Gastroesophageal sphincter (tissue), 4 donors: ENCODE measurements at regions not wholly inside any gene's neighbourhood (a gene's known extent, or its start where the extent isn't known, plus 50 kb on each side); places are given as distances from the start of the nearest gene placed in this dataset.

Experiments used
- ATAC-seq: fragments of 150-250 bp; one replicate; pipeline ENCODE4 v1.9.1; 2016; ENCODE audit warnings: mild to moderate bottlenecking, moderate library complexity
- H3K27ac ChIP-seq, 4 donors: fragments of 200-600 bp; sonication (generic) in 3 of 4; 1 replicate in 3 of 4; 2 replicates in 1 of 4; pipeline ENCODE4 v1.5.1; 2016 to 2019
- H3K27me3 ChIP-seq: fragments of 200-600 bp; sonication (generic); one replicate; pipeline ENCODE4 v1.5.1; 2019
- H3K36me3 ChIP-seq, 2 donors: fragments of 200-600 bp; sonication (generic); one replicate each; pipeline ENCODE4 v1.5.1; 2019; ENCODE audit warnings: control low read depth in 1 of 2
- H3K4me1 ChIP-seq, 3 donors: fragments of 200-600 bp; sonication (generic); 1 replicate in 2 of 3; 2 replicates in 1 of 3; pipeline ENCODE4 v1.5.1; 2016 to 2019; ENCODE audit warnings: control low read depth in 2 of 3
- H3K4me3 ChIP-seq, 2 donors: fragments of 200-600 bp; sonication (generic); one replicate each; pipeline ENCODE4 v1.5.1; 2019; ENCODE audit warnings: mild to moderate bottlenecking in 1 of 2, moderate library complexity in 1 of 2
- H3K9me3 ChIP-seq, 3 donors: fragments of 200-600 bp; sonication (generic); one replicate each; pipeline ENCODE4 v1.5.1; 2017 to 2019; ENCODE audit warnings: control low read depth in 2 of 3
- CTCF ChIP-seq, 4 experiments: fragments of 200-600 bp in 2 of 4; fragments of 450-650 bp in 2 of 4; sonication (generic) in 1 of 4; IDR thresholded peaks; one replicate each; pipeline ENCODE4 v1.5.1; 2017 to 2019; ENCODE audit warnings: antibody characterized with exemption in 4 of 4, mild to moderate bottlenecking in 2 of 4, moderate library complexity in 2 of 4
- EP300 ChIP-seq: sonication (generic); formaldehyde crosslinking; IDR thresholded peaks from one replicate; pipeline ENCODE4 v1.6.1; 2017; ENCODE audit warnings: antibody characterized with exemption, mild to moderate bottlenecking
- POLR2A ChIP-seq, 2 donors: fragments of 450-650 bp; IDR thresholded peaks; one replicate each; pipeline ENCODE4 v1.6.1; 2017; ENCODE audit warnings: antibody characterized with exemption in 2 of 2, mild to moderate bottlenecking in 2 of 2, moderate library complexity in 1 of 2
- POLR2AphosphoS5 ChIP-seq: sonication (generic); formaldehyde crosslinking; IDR thresholded peaks from one replicate; pipeline ENCODE4 v1.6.1; 2017; ENCODE audit warnings: antibody characterized with exemption
- WGBS, 2 donors: methylation state at CpG; one replicate each; pipeline ENCODE4 v1.1.5; 2018; ENCODE audit warnings: low coverage in 1 of 2; 5-methylcytosine and 5-hydroxymethylcytosine counted together

GRCh38 chr16:60310846-60311445, 1576.8 kb upstream of the GOT2 start:
- Histone ChIP-seq H3K4me3 (no peak overlapping the region), H3K27me3 (no peaks in the 10 kb centered on the region), H3K27ac (no peak overlapping the region), H3K9me3 (peaks cover 0 to 6% (median 0%) of the 10 kb centered on the region in 3 donors), H3K4me1 (no peaks in the 10 kb centered on the region), H3K36me3 (no peaks in the 10 kb centered on the region)
- WGBS, 2 donors, result 100% methylated on average over 1 of the region's 1 CpG
- no peak for TF ChIP-seq POLR2AphosphoS5
- no peak for TF ChIP-seq POLR2A (IDR thresholded peaks at IDR 0.05)
- TF ChIP-seq EP300, result no peak
- TF ChIP-seq CTCF (IDR thresholded peaks at IDR 0.05), result no peak
- no peak for ATAC-seq

GRCh38 chr16:60304720-60305119, 1570.6 kb upstream of the GOT2 start:
- no peak for ATAC-seq
- 36 to 45% methylated on average over 1 to 2 of the region's 2 CpGs for WGBS, 2 donors

DNA sequence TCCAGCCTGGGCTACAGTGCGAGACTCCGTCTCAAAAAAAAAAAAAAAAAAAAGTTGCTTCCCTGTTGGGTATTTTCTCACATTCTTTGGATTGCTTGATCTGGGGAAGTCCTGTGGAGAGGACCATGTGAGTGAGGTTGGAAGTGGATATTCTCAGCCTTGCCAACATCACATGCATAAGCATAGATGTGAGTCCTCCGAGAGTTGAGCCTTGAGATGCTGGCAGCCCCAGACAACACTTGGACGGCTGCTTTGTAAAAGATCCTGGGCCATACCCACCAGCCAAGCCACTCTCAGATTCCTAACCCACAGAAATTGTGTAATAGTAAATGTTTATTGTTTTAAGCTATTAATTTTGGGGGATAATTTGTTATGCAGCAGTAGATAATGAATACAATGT, 1570.0 kb upstream of the GOT2 start:
- H3K4me1 ChIP-seq, result no peaks in the 10 kb centered on the region
- no peak for TF ChIP-seq CTCF (IDR thresholded peaks at IDR 0.05)
- TF ChIP-seq EP300, result no peak
- TF ChIP-seq POLR2A (IDR thresholded peaks at IDR 0.05), result no peak
- no peak for TF ChIP-seq POLR2AphosphoS5
- H3K27me3 ChIP-seq, result no peaks in the 10 kb centered on the region
- H3K27ac ChIP-seq, result no peak overlapping the region
- 86 to 100% methylated on average over 1 to 4 of the region's 4 CpGs for WGBS, 2 donors
- no peak for ATAC-seq
- H3K36me3 ChIP-seq, result no peaks in the 10 kb centered on the region
- H3K9me3 ChIP-seq, result peaks cover 0 to 6% (median 0%) of the 10 kb centered on the region in 3 donors
- H3K4me3 ChIP-seq, result no peak overlapping the region

More at GRCh38 chr16:60304720-60305119, 1570.6 kb upstream of the GOT2 start:
- no peak for TF ChIP-seq POLR2AphosphoS5
- TF ChIP-seq CTCF (IDR thresholded peaks at IDR 0.05), result no peak
- TF ChIP-seq POLR2A (IDR thresholded peaks at IDR 0.05), result no peak
- no peak for TF ChIP-seq EP300
- H3K4me3 ChIP-seq, result no peak overlapping the region
- H3K9me3 ChIP-seq, result peaks cover 0 to 6% (median 0%) of the 10 kb centered on the region in 3 donors
- no peak overlapping the region for H3K27ac ChIP-seq
- no peaks in the 10 kb centered on the region for H3K36me3 ChIP-seq
- no peaks in the 10 kb centered on the region for H3K27me3 ChIP-seq
- H3K4me1 ChIP-seq, result no peaks in the 10 kb centered on the region

DNA sequence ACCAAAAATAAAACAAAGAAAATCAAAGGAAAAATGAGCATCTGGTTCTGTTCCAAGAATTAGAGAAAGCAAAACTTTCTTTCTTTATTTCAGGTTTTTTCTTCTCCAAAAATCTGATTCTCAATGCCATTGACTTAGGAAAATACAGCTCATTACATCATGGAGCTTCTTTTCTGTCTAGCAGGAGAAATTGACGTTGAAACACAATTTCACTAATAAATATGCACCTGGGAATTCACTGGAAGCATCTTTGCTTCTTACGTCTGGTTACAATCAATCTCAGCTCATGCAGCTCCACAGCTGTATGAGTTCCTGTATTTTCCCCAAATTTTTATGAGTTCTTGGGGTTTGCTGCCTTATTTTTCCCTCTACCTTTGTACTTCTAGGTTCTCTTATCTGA, 1568.6 kb upstream of the GOT2 start:
- H3K27me3 ChIP-seq, result no peaks in the 10 kb centered on the region
- H3K4me1 ChIP-seq, result no peaks in the 10 kb centered on the region
- no peak overlapping the region for H3K4me3 ChIP-seq
- TF ChIP-seq CTCF (IDR thresholded peaks at IDR 0.05) (no peak), POLR2AphosphoS5 (no peak), EP300 (no peak), POLR2A (IDR thresholded peaks at IDR 0.05) (no peak)
- H3K27ac ChIP-seq, result no peak overlapping the region
- H3K9me3 ChIP-seq, result no peaks in the 10 kb centered on the region
- H3K36me3 ChIP-seq, result no peaks in the 10 kb centered on the region
- WGBS, 2 donors, result 38 to 65% methylated on average over 2 of the region's 2 CpGs
- ATAC-seq, result no peak

- no peaks in the 10 kb centered on the region for H3K27me3 ChIP-seq
- no peaks in the 10 kb centered on the region for H3K9me3 ChIP-seq
- ATAC-seq, result no peak
- TF ChIP-seq CTCF (IDR thresholded peaks at IDR 0.05) (no peak), POLR2A (IDR thresholded peaks at IDR 0.05) (no peak), EP300 (no peak), POLR2AphosphoS5 (no peak)
- H3K4me3 ChIP-seq, result no peak overlapping the region
- no peaks in the 10 kb centered on the region for H3K4me1 ChIP-seq
- no peak overlapping the region for H3K27ac ChIP-seq
- 24 to 30% methylated on average over 2 of the region's 2 CpGs for WGBS, 2 donors
- H3K36me3 ChIP-seq, result no peaks in the 10 kb centered on the region
Observed at GRCh38 chr16:60302261-60302660, 1568.1 kb upstream of the GOT2 start.
